ENCODE measurements at regions not wholly inside any gene's neighbourhood (a gene's known extent, or its start where the extent isn't known, plus 50 kb on each side); places are given as distances from the start of the nearest gene placed in this dataset.

DNA sequence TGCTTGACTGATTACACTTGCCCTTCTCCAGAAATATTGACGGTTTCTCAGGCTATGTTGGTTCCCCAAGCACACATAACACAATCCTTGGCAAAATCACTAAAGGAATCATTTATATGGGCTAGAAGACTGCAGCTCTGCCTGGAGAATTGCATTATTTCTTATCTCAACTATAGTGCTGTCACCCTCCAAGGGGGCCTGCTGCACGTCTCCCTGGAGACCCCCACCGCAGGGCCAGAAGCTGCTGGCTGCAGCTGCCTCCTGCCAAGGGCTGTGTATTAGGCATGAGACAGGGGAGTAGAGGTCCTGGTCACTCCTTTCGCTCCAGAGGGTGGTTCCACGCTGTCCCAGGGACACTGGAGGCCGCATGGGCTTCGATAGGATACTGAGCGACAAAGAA lies 76.6 kb downstream of the LRRC30 start:
- Histone ChIP-seq H3K9me2 (ENCODE audit: insufficient read depth) (no peaks in the 10 kb centered on the region), H2AFZ (no peak overlapping the region), H3K36me3 (ENCODE audit: low read depth) (no peaks in the 10 kb centered on the region), H3K9me3 (ENCODE audit: insufficient read depth, low read depth) (no peaks in the 10 kb centered on the region), H3K4me1 (replicated peaks; ENCODE audit: insufficient read depth) (no peaks in the 10 kb centered on the region), H4K20me1 (ENCODE audit: insufficient read depth) (no peaks in the 10 kb centered on the region), H3K27ac (no peak overlapping the region), H3K79me2 (ENCODE audit: low read depth) (no peaks in the 10 kb centered on the region), H3K4me2 (no peak overlapping the region), H3K27me3 (ENCODE audit: insufficient read depth, low read depth) (peaks cover 18% of the 10 kb centered on the region), H3F3A (ENCODE audit: insufficient read depth, low read depth) (no peaks in the 10 kb centered on the region), H3K4me3 (no peak overlapping the region)
- BruUV-seq (replicated peaks) = no TSS peak
- ChIA-PET POLR2A (ENCODE audit: unreplicated experiment) (no interaction called here), CTCF (no interaction called here)
- no peak for TF ChIP-seq EZH2 (IDR thresholded peaks at IDR 0.05; ENCODE audit: low read depth)
- TF ChIP-seq, protein P1, sequence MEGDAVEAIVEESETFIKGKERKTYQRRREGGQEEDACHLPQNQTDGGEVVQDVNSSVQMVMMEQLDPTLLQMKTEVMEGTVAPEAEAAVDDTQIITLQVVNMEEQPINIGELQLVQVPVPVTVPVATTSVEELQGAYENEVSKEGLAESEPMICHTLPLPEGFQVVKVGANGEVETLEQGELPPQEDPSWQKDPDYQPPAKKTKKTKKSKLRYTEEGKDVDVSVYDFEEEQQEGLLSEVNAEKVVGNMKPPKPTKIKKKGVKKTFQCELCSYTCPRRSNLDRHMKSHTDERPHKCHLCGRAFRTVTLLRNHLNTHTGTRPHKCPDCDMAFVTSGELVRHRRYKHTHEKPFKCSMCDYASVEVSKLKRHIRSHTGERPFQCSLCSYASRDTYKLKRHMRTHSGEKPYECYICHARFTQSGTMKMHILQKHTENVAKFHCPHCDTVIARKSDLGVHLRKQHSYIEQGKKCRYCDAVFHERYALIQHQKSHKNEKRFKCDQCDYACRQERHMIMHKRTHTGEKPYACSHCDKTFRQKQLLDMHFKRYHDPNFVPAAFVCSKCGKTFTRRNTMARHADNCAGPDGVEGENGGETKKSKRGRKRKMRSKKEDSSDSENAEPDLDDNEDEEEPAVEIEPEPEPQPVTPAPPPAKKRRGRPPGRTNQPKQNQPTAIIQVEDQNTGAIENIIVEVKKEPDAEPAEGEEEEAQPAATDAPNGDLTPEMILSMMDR (conservative IDR thresholded peaks at IDR 0.05) = no peak
- intact Hi-C loops (cut with micrococcal nuclease; ENCODE audit: unreplicated experiment) = loop anchor here (10.0 kb wide), 1 partner anchor 107 kb away; no protein-coding TSS in a partner anchor
- DNase-seq = no peak

DNA sequence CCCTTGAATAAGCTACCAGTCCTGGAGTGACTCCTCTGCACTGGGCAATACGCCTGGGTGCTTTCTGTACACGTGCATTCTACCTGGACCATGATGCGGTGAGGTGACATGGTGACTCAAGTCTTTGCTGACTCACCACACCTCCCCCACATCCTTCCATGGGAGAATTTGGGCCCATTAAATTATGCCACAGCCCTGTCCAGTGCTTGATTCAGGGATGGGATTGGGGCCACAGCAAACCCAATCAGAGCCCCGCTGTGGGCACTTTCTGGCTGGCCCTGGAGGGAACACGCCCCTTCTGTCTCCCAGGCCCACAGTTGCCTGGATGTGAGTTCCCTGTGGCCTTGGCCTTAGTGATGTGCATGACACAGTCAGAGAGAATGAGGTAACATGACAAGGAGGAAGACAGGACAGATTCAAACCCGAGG lies 86.9 kb downstream of the LRRC30 start:
- Histone ChIP-seq H3K4me2 (no peak overlapping the region), H3K27ac (no peak overlapping the region), H3K27me3 (ENCODE audit: insufficient read depth, low read depth) (0 out of 2 replicates have a peak, but pooled peaks cover 6% of the 10 kb centered on the region), H4K20me1 (ENCODE audit: insufficient read depth) (no peaks in the 10 kb centered on the region), H2AFZ (no peak overlapping the region), H3K9me3 (ENCODE audit: insufficient read depth, low read depth) (no peaks in the 10 kb centered on the region), H3K4me1 (replicated peaks; ENCODE audit: insufficient read depth) (no peaks in the 10 kb centered on the region), H3K4me3 (no peak overlapping the region), H3F3A (ENCODE audit: insufficient read depth, low read depth) (no peaks in the 10 kb centered on the region), H3K36me3 (ENCODE audit: low read depth) (no peaks in the 10 kb centered on the region), H3K79me2 (ENCODE audit: low read depth) (no peaks in the 10 kb centered on the region), H3K9me2 (ENCODE audit: insufficient read depth) (no peaks in the 10 kb centered on the region)
- CTCF ChIA-PET = no interaction called here
- POLR2A ChIA-PET (ENCODE audit: unreplicated experiment) = no interaction called here
- peak in 1 of 2 experiments; percentile 59 for DNase-seq
- no TSS peak for BruUV-seq (replicated peaks)
- intact Hi-C loops (cut with micrococcal nuclease; ENCODE audit: unreplicated experiment) = no loop called here
- no peak for TF ChIP-seq EZH2 (IDR thresholded peaks at IDR 0.05; ENCODE audit: low read depth)
- TF ChIP-seq, protein P1 (conservative IDR thresholded peaks at IDR 0.05) = no peak

DNA sequence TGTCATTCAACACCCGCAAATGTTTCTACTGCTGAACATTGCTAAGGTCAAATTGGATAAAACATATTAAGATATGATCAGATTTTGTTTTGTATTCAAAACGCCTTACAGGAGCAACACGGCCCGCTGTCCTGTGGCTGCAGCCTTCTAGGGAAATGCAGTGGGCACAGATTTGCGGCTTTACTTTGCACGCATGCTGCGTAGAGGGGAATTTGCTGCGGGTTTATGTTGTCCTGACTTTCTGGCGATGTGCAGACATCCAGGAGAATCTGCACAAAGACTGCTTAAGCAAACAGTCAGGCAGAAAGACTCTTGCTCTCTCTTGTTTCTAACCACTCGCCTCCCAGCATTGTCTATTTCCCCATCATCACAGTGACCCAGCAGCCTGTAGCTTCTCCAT lies 88.3 kb downstream of the LRRC30 start:
- Histone ChIP-seq H3K9me3 (ENCODE audit: insufficient read depth, low read depth) (no peaks in the 10 kb centered on the region), H3K27me3 (ENCODE audit: insufficient read depth, low read depth) (0 out of 2 replicates have a peak, but pooled peaks cover 6% of the 10 kb centered on the region), H2AFZ (no peak overlapping the region), H4K20me1 (ENCODE audit: insufficient read depth) (no peaks in the 10 kb centered on the region), H3K36me3 (ENCODE audit: low read depth) (no peaks in the 10 kb centered on the region), H3K9me2 (ENCODE audit: insufficient read depth) (no peaks in the 10 kb centered on the region), H3K79me2 (ENCODE audit: low read depth) (no peaks in the 10 kb centered on the region), H3K4me1 (replicated peaks; ENCODE audit: insufficient read depth) (no peaks in the 10 kb centered on the region), H3K4me2 (no peak overlapping the region), H3F3A (ENCODE audit: insufficient read depth, low read depth) (no peaks in the 10 kb centered on the region), H3K4me3 (no peak overlapping the region), H3K27ac (no peak overlapping the region)
- TF ChIP-seq, protein P1 (conservative IDR thresholded peaks at IDR 0.05) = no peak
- TF ChIP-seq EZH2 (IDR thresholded peaks at IDR 0.05; ENCODE audit: low read depth) = no peak
- DNase-seq = no peak
- ChIA-PET CTCF (no interaction called here), POLR2A (ENCODE audit: unreplicated experiment) (no interaction called here)
- BruUV-seq (replicated peaks) = no TSS peak
- intact Hi-C loops (cut with micrococcal nuclease; ENCODE audit: unreplicated experiment) = no loop called here

All from PC-9 (cell line).